CD4-positive, CD25-positive, alpha-beta regulatory T cell (primary cell): ENCODE measurements at regions not wholly inside any gene's neighbourhood (a gene's known extent, or its start where the extent isn't known, plus 50 kb on each side); places are given as distances from the start of the nearest gene placed in this dataset.

Experiments used
- ATAC-seq, 2 donors: fragments of 150-1000 bp; cut with Tn5 transposase; one replicate each; pipeline ENCODE4 v1.10.0; 2021; ENCODE audit warnings: low read depth in 2 of 2, moderate number of reproducible peaks in 2 of 2, moderate library complexity in 1 of 2
- DNase-seq, 3 donors: peaks; one replicate each; pipeline versions ENCODE4 v3.0.0 to v3.0.0-alpha.2; 2012 to 2022; ENCODE audit warnings: mixed read lengths in 1 of 3
- H3K27ac ChIP-seq: one replicate; pipeline ENCODE4 v1.7.0; 2013; ENCODE audit warnings: mild to moderate bottlenecking, low read length; ENCODE audit not compliant: insufficient read depth, poor library complexity, severe bottlenecking
- H3K27me3 ChIP-seq: one replicate; pipeline ENCODE4 v1.7.0; 2013; ENCODE audit warnings: low read length; ENCODE audit not compliant: control insufficient read depth, insufficient read depth
- H3K36me3 ChIP-seq: one replicate; pipeline ENCODE4 v1.7.0; 2013; ENCODE audit warnings: mild to moderate bottlenecking, low read length, moderate library complexity; ENCODE audit not compliant: control insufficient read depth, insufficient read depth
- H3K4me1 ChIP-seq: 2 replicates; pipeline ENCODE4 v1.7.0; 2013; ENCODE audit warnings: mild to moderate bottlenecking, low read length; ENCODE audit not compliant: insufficient read depth, control insufficient read depth, poor library complexity, severe bottlenecking
- H3K4me3 ChIP-seq: one replicate; pipeline ENCODE4 v1.7.0; 2013; ENCODE audit warnings: low read depth, mild to moderate bottlenecking, low read length, moderate library complexity
- H3K9me3 ChIP-seq, 2 experiments: 1 replicate in 1 of 2; 2 replicates in 1 of 2; pipeline ENCODE4 v1.7.0; 2013; ENCODE audit warnings: low read length in 2 of 2, mild to moderate bottlenecking in 1 of 2, moderate library complexity in 1 of 2; ENCODE audit not compliant: control insufficient read depth in 2 of 2
- H3K27ac Mint-ChIP-seq, 3 donors: one replicate each; pipeline ENCODE4 v1.8.0; 2020 to 2022; ENCODE audit warnings: mild to moderate bottlenecking in 3 of 3, mixed read lengths in 3 of 3, moderate library complexity in 2 of 3
- H3K27me3 Mint-ChIP-seq: one replicate; pipeline ENCODE4 v1.8.0; 2022; ENCODE audit warnings: mild to moderate bottlenecking, mixed read lengths
- H3K36me3 Mint-ChIP-seq: one replicate; pipeline ENCODE4 v1.8.0; 2020; ENCODE audit warnings: mixed read lengths
- H3K4me1 Mint-ChIP-seq, 4 donors: one replicate each; pipeline ENCODE4 v1.8.0; 2020 to 2022; ENCODE audit warnings: mixed read lengths in 4 of 4, mild to moderate bottlenecking in 1 of 4
- H3K4me3 Mint-ChIP-seq, 4 donors: one replicate each; pipeline ENCODE4 v1.8.0; 2020 to 2022; ENCODE audit warnings: mild to moderate bottlenecking in 4 of 4, mixed read lengths in 4 of 4, moderate library complexity in 3 of 4
- H3K9me3 Mint-ChIP-seq, 7 donors: one replicate each; pipeline ENCODE4 v1.8.0; 2020 to 2022; ENCODE audit warnings: mixed read lengths in 7 of 7, mild to moderate bottlenecking in 3 of 7, moderate library complexity in 2 of 7

- no peak for ATAC-seq
- Mint-ChIP-seq H3K4me3 (no peak overlapping the region), H3K4me1 (no peaks in the 10 kb centered on the region), H3K27ac (no peak overlapping the region), H3K9me3 (peaks cover 0 to 2% (median 0%) of the 10 kb centered on the region in 7 donors), H3K36me3 (no peaks in the 10 kb centered on the region), H3K27me3 (no peaks in the 10 kb centered on the region)
- H3K36me3 ChIP-seq, result no peaks in the 10 kb centered on the region
- no peaks in the 10 kb centered on the region for H3K9me3 ChIP-seq
- H3K4me3 ChIP-seq, result no peak overlapping the region
- H3K27ac ChIP-seq, result no peak overlapping the region
- no peak for DNase-seq
- H3K4me1 ChIP-seq, result no peaks in the 10 kb centered on the region
- H3K27me3 ChIP-seq, result no peaks in the 10 kb centered on the region
Measured at GRCh38 chr2:240304746-240305161, 130.7 kb upstream of the GPC1 start.

GRCh38 chr2:240305369-240305962 lies 130.0 kb upstream of the GPC1 start:
- no peaks in the 10 kb centered on the region for H3K27me3 ChIP-seq
- H3K4me3 ChIP-seq, result no peak overlapping the region
- Mint-ChIP-seq H3K36me3 (no peaks in the 10 kb centered on the region), H3K9me3 (peaks cover 0 to 2% (median 0%) of the 10 kb centered on the region in 7 donors), H3K4me1 (no peaks in the 10 kb centered on the region), H3K27me3 (no peaks in the 10 kb centered on the region), H3K27ac (no peak overlapping the region), H3K4me3 (no peak overlapping the region)
- ATAC-seq, result no peak
- no peaks in the 10 kb centered on the region for H3K9me3 ChIP-seq
- H3K36me3 ChIP-seq, result no peaks in the 10 kb centered on the region
- no peak for DNase-seq
- no peak overlapping the region for H3K27ac ChIP-seq
- no peaks in the 10 kb centered on the region for H3K4me1 ChIP-seq

GRCh38 chr2:240306185-240306584 lies 129.3 kb upstream of the GPC1 start:
- H3K36me3 Mint-ChIP-seq, result no peaks in the 10 kb centered on the region

GRCh38 chr2:240308111-240308651 lies 127.3 kb upstream of the GPC1 start:
- H3K36me3 Mint-ChIP-seq, result no peaks in the 10 kb centered on the region
- DNase-seq, result no peak
- peaks cover 2% of the 10 kb centered on the region for H3K27me3 ChIP-seq
- no peak overlapping the region for H3K4me3 Mint-ChIP-seq
- no peak overlapping the region for H3K27ac Mint-ChIP-seq
- no peaks in the 10 kb centered on the region for H3K36me3 ChIP-seq
- no peaks in the 10 kb centered on the region for H3K4me1 ChIP-seq
- H3K9me3 ChIP-seq, result no peaks in the 10 kb centered on the region
- no peak overlapping the region for H3K4me3 ChIP-seq
- H3K4me1 Mint-ChIP-seq, result no peaks in the 10 kb centered on the region
- H3K27me3 Mint-ChIP-seq, result no peaks in the 10 kb centered on the region
- no peaks in the 10 kb centered on the region for H3K9me3 Mint-ChIP-seq
- H3K27ac ChIP-seq, result no peak overlapping the region
- ATAC-seq, result no peak

More at GRCh38 chr2:240306185-240306584, 129.3 kb upstream of the GPC1 start:
- peaks cover 0 to 2% (median 0%) of the 10 kb centered on the region in 7 donors for H3K9me3 Mint-ChIP-seq
- ATAC-seq, result no peak
- no peak overlapping the region for H3K27ac Mint-ChIP-seq
- H3K27me3 ChIP-seq, result no peaks in the 10 kb centered on the region
- H3K27ac ChIP-seq, result no peak overlapping the region
- no peak for DNase-seq
- no peaks in the 10 kb centered on the region for H3K4me1 ChIP-seq
- no peak overlapping the region for H3K4me3 ChIP-seq
- no peaks in the 10 kb centered on the region for H3K27me3 Mint-ChIP-seq
- no peaks in the 10 kb centered on the region for H3K4me1 Mint-ChIP-seq
- no peak overlapping the region for H3K4me3 Mint-ChIP-seq
- H3K9me3 ChIP-seq, result no peaks in the 10 kb centered on the region
- H3K36me3 ChIP-seq, result no peaks in the 10 kb centered on the region

DNA sequence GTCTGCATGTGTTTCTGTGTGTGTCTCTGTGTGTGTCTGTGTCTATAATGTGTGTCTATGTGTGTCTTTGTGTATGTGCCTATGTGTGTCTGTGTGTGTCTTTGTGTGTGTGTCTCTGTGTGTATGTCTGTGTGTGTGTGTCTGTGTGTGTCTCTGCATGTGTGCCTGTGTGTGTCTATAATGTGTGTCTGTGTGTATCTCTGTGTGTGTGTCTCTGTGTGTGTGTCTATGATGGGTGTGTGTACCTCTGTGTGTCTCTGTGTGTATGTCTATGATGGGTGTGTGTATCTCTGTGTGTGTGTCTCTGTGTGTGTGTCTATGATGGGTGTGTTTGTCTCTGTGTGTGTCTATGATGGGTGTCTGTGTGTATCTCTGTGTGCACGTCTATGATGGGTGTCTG lies 126.2 kb upstream of the GPC1 start:
- Histone ChIP-seq H3K4me3 (no peak overlapping the region), H3K27ac (no peak overlapping the region), H3K9me3 (no peaks in the 10 kb centered on the region), H3K27me3 (peaks cover 3% of the 10 kb centered on the region), H3K4me1 (no peaks in the 10 kb centered on the region), H3K36me3 (no peaks in the 10 kb centered on the region)
- H3K36me3 Mint-ChIP-seq, result no peaks in the 10 kb centered on the region
- H3K27me3 Mint-ChIP-seq, result no peaks in the 10 kb centered on the region
- DNase-seq, result no peak
- no peak overlapping the region for H3K27ac Mint-ChIP-seq
- H3K4me3 Mint-ChIP-seq, result no peak overlapping the region
- ATAC-seq, result no peak
- H3K9me3 Mint-ChIP-seq, result no peaks in the 10 kb centered on the region
- no peaks in the 10 kb centered on the region for H3K4me1 Mint-ChIP-seq

GRCh38 chr2:240310201-240310600 lies 125.3 kb upstream of the GPC1 start:
- Mint-ChIP-seq H3K4me3 (no peak overlapping the region), H3K4me1 (no peaks in the 10 kb centered on the region), H3K36me3 (no peaks in the 10 kb centered on the region), H3K27me3 (no peaks in the 10 kb centered on the region), H3K9me3 (no peaks in the 10 kb centered on the region), H3K27ac (no peak overlapping the region)
- Histone ChIP-seq H3K9me3 (no peaks in the 10 kb centered on the region), H3K4me1 (no peaks in the 10 kb centered on the region), H3K4me3 (no peak overlapping the region), H3K27ac (no peak overlapping the region), H3K27me3 (peaks cover 3% of the 10 kb centered on the region), H3K36me3 (no peaks in the 10 kb centered on the region)
- ATAC-seq (no peak), DNase-seq (no peak)

GRCh38 chr2:240310645-240311044 lies 124.8 kb upstream of the GPC1 start:
- no peaks in the 10 kb centered on the region for H3K36me3 Mint-ChIP-seq
- Histone ChIP-seq H3K27me3 (peaks cover 3% of the 10 kb centered on the region), H3K27ac (no peak overlapping the region), H3K4me1 (no peaks in the 10 kb centered on the region), H3K9me3 (no peaks in the 10 kb centered on the region), H3K36me3 (no peaks in the 10 kb centered on the region), H3K4me3 (no peak overlapping the region)
- H3K9me3 Mint-ChIP-seq, result no peaks in the 10 kb centered on the region
- H3K27me3 Mint-ChIP-seq, result no peaks in the 10 kb centered on the region
- H3K27ac Mint-ChIP-seq, result no peak overlapping the region
- no peak for ATAC-seq
- no peaks in the 10 kb centered on the region for H3K4me1 Mint-ChIP-seq
- DNase-seq, result no peak
- H3K4me3 Mint-ChIP-seq, result no peak overlapping the region

DNA sequence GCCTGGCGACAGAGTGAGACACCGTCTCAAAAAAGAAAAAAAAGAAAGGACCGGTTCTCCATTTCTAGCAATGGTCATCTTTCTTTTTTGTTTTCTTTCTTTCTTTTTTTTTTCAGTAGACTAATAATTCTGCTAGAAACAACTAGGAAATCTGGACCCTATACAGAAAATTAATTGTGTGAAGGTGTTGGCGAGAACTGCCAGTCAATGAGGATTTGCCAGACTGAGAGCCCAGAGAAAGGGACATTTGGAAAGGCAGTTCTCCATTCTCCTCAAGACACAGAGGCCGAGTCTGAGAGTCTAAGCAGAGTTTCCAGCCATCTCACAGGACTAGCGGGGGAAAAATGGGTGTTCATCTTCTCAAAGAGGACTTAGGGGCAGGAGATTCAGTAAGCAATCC lies 123.6 kb upstream of the GPC1 start:
- Mint-ChIP-seq H3K36me3 (no peaks in the 10 kb centered on the region), H3K9me3 (no peaks in the 10 kb centered on the region), H3K4me1 (no peaks in the 10 kb centered on the region), H3K4me3 (no peak overlapping the region), H3K27me3 (peaks cover 8% of the 10 kb centered on the region), H3K27ac (no peak overlapping the region)
- peaks cover 3% of the 10 kb centered on the region for H3K27me3 ChIP-seq
- no peaks in the 10 kb centered on the region for H3K9me3 ChIP-seq
- no peaks in the 10 kb centered on the region for H3K4me1 ChIP-seq
- H3K36me3 ChIP-seq, result no peaks in the 10 kb centered on the region
- ATAC-seq, result no peak
- DNase-seq, result no peak
- no peak overlapping the region for H3K4me3 ChIP-seq
- H3K27ac ChIP-seq, result no peak overlapping the region
